ENCODE measurements at regions not wholly inside any gene's neighbourhood (a gene's known extent, or its start where the extent isn't known, plus 50 kb on each side); places are given as distances from the start of the nearest gene placed in this dataset.

- no peaks in the 10 kb centered on the region for H3K27me3 ChIP-seq (ENCODE audit: control insufficient read depth in 2 of 2, insufficient read depth in 2 of 2, low read length in 2 of 2)
- POLR2A ChIA-PET: no interaction called here
- dilution Hi-C loops (cut with MboI; ENCODE audit: extremely low pct_ligation_motif_present, low sequenced_read_pairs): no loop called here
These were observed 78.1 kb upstream of the SLC25A13 start for GRCh38 chr7:96400001-96400400.

GRCh38 chr7:96397936-96398598 lies 76.2 kb upstream of the SLC25A13 start:
- POLR2A ChIA-PET: no interaction called here
- H3K9ac ChIP-seq (replicated peaks; ENCODE audit: extremely low read depth, insufficient read depth, low read length): no peak overlapping the region
- no peak for DNase-seq (ENCODE audit: low read depth, low spot score)
- H3K79me2 ChIP-seq (ENCODE audit: control insufficient read depth, insufficient read depth, low read length): no peaks in the 10 kb centered on the region
- BruUV-seq (replicated peaks): no TSS peak
- FAIRE-seq: no peak
- H3K4me1 ChIP-seq (ENCODE audit: control insufficient read depth, extremely low read depth, insufficient read depth, low read length): no peaks in the 10 kb centered on the region
- no peaks in the 10 kb centered on the region for H3K9me1 ChIP-seq (replicated peaks; ENCODE audit: control insufficient read depth, extremely low read depth, insufficient read depth, low read length)
- no peak overlapping the region for H3K4me3 ChIP-seq (replicated peaks in 1 of 3; ENCODE audit: insufficient read depth in 1 of 3, low read depth in 1 of 3, low read length in 3 of 3)
- H3K9me3 ChIP-seq (replicated peaks; ENCODE audit: control insufficient read depth, insufficient read depth, low read length): no peaks in the 10 kb centered on the region
- H3K36me3 ChIP-seq (ENCODE audit: control insufficient read depth in 2 of 2, extremely low read depth in 1 of 2, insufficient read depth in 2 of 2, low read length in 2 of 2): no peaks in the 10 kb centered on the region
- no peaks in the 10 kb centered on the region for H3K27me3 ChIP-seq (ENCODE audit: control insufficient read depth in 2 of 2, insufficient read depth in 2 of 2, low read length in 2 of 2)
- TF ChIP-seq CTCF (IDR thresholded peaks at IDR 0.05; ENCODE audit: extremely low read depth in 1 of 2, insufficient read depth in 1 of 2, low read depth in 1 of 2, low read length in 2 of 2): no peak
- TF ChIP-seq MAX (IDR thresholded peaks at IDR 0.05; ENCODE audit: insufficient read depth, insufficient read length): no peak
- no peak for TF ChIP-seq MYC (IDR thresholded peaks at IDR 0.05; ENCODE audit: low read depth, low read length)
- no peak for TF ChIP-seq GATA2 (IDR thresholded peaks at IDR 0.05; ENCODE audit: insufficient read depth, insufficient read length, low read depth, low read length)
- no peak for TF ChIP-seq POLR2AphosphoS5 (IDR thresholded peaks at IDR 0.05; ENCODE audit: insufficient read depth, low read depth, low read length)
- TF ChIP-seq POLR2A (IDR thresholded peaks at IDR 0.05; ENCODE audit: low read depth, low read length): no peak
- TF ChIP-seq EZH2 (IDR thresholded peaks at IDR 0.05; ENCODE audit: borderline replicate concordance, low read depth, low read length, severe bottlenecking): no peak
- no peak for TF ChIP-seq FOS (IDR thresholded peaks at IDR 0.05; ENCODE audit: borderline replicate concordance, insufficient read depth, low read length)
- TF ChIP-seq JUN (IDR thresholded peaks at IDR 0.05; ENCODE audit: borderline replicate concordance, insufficient read depth, insufficient read length, low read depth): no peak
- dilution Hi-C loops (cut with MboI; ENCODE audit: extremely low pct_ligation_motif_present, low sequenced_read_pairs) (no loop called here), intact Hi-C loops (cut with micrococcal nuclease) (no loop called here)
- CTCF ChIA-PET: no interaction called here
- no peak overlapping the region for H2AFZ ChIP-seq (ENCODE audit: low read depth, low read length)
- no peak overlapping the region for H3K27ac ChIP-seq (ENCODE audit: insufficient read depth, low read depth, low read length)
- H3K4me2 ChIP-seq (ENCODE audit: insufficient read depth, low read length): no peak overlapping the region
- no peaks in the 10 kb centered on the region for H4K20me1 ChIP-seq (replicated peaks; ENCODE audit: control insufficient read depth, extremely low read depth, insufficient read depth, low read length)

More at GRCh38 chr7:96400001-96400400, 78.1 kb upstream of the SLC25A13 start:
- no peaks in the 10 kb centered on the region for H3K9me1 ChIP-seq (replicated peaks; ENCODE audit: control insufficient read depth, extremely low read depth, insufficient read depth, low read length)
- H3K4me2 ChIP-seq (ENCODE audit: insufficient read depth, low read length): no peak overlapping the region
- CTCF ChIA-PET: no interaction called here
- intact Hi-C loops (cut with micrococcal nuclease): no loop called here
- H4K20me1 ChIP-seq (replicated peaks; ENCODE audit: control insufficient read depth, extremely low read depth, insufficient read depth, low read length): no peaks in the 10 kb centered on the region
- H3K27ac ChIP-seq (ENCODE audit: insufficient read depth, low read depth, low read length): no peak overlapping the region
- H3K4me3 ChIP-seq (replicated peaks in 1 of 3; ENCODE audit: insufficient read depth in 1 of 3, low read depth in 1 of 3, low read length in 3 of 3): no peak overlapping the region
- FAIRE-seq (no peak), DNase-seq (ENCODE audit: low read depth, low spot score) (no peak)
- TF ChIP-seq MYC (IDR thresholded peaks at IDR 0.05; ENCODE audit: low read depth, low read length): no peak
- H3K9me3 ChIP-seq (replicated peaks; ENCODE audit: control insufficient read depth, insufficient read depth, low read length): no peaks in the 10 kb centered on the region
- no peaks in the 10 kb centered on the region for H3K4me1 ChIP-seq (ENCODE audit: control insufficient read depth, extremely low read depth, insufficient read depth, low read length)
- no peaks in the 10 kb centered on the region for H3K79me2 ChIP-seq (ENCODE audit: control insufficient read depth, insufficient read depth, low read length)
- H3K9ac ChIP-seq (replicated peaks; ENCODE audit: extremely low read depth, insufficient read depth, low read length): no peak overlapping the region
- no TSS peak for BruUV-seq (replicated peaks)
- no peak overlapping the region for H2AFZ ChIP-seq (ENCODE audit: low read depth, low read length)
- H3K36me3 ChIP-seq (ENCODE audit: control insufficient read depth in 2 of 2, extremely low read depth in 1 of 2, insufficient read depth in 2 of 2, low read length in 2 of 2): no peaks in the 10 kb centered on the region
